ENCODE measurements at regions not wholly inside any gene's neighbourhood (a gene's known extent, or its start where the extent isn't known, plus 50 kb on each side); places are given as distances from the start of the nearest gene placed in this dataset.

DNA sequence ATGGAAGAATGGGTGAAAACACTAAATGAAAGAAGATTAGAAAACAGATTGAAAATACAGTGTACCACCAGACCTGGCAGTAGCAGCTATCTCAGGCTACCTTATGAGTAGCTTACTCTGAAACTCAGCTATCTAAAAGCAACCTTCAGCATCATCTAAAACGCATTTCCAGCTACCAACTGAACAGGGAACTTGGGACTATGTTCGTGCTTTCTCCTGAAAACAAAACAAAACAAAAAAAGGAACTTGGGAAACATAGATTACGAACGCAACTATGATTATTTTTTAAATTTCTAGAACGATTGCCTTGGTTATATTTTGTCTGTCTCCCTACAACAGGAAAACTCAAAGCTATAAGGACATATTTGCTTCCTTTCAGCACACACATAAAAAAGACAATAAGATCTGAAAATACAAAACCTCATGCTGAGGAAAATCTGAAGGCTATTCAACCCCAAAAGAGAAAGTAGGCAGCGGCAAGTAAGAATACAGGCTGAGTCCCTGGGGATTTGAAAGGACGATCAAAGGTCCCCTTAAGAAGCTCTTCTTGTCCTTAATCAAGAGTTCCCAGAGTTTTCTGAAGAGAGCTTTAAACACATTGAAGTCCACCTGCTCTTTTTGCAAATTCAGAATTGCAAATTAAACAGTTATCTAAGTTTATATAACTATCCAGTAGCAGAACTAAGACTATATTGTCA lies 53.4 kb downstream of the OR2K2 start:
- intact Hi-C loops (cut with DNase I), result no loop called here
- TF ChIP-seq, protein P1, sequence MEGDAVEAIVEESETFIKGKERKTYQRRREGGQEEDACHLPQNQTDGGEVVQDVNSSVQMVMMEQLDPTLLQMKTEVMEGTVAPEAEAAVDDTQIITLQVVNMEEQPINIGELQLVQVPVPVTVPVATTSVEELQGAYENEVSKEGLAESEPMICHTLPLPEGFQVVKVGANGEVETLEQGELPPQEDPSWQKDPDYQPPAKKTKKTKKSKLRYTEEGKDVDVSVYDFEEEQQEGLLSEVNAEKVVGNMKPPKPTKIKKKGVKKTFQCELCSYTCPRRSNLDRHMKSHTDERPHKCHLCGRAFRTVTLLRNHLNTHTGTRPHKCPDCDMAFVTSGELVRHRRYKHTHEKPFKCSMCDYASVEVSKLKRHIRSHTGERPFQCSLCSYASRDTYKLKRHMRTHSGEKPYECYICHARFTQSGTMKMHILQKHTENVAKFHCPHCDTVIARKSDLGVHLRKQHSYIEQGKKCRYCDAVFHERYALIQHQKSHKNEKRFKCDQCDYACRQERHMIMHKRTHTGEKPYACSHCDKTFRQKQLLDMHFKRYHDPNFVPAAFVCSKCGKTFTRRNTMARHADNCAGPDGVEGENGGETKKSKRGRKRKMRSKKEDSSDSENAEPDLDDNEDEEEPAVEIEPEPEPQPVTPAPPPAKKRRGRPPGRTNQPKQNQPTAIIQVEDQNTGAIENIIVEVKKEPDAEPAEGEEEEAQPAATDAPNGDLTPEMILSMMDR (IDR thresholded peaks at IDR 0.05; ENCODE audit: borderline replicate concordance, extremely low read depth, insufficient read depth), result no peak
- no peaks in the 10 kb centered on the region for H3K4me1 ChIP-seq (ENCODE audit: control insufficient read depth in 2 of 3, insufficient read depth in 2 of 3, low read depth in 1 of 3, low read length in 3 of 3)
- no peak overlapping the region for H3K9ac ChIP-seq (ENCODE audit: low read length in 3 of 3)
- no peak overlapping the region for H3K27ac ChIP-seq (ENCODE audit: low read depth in 2 of 2, low read length in 2 of 2)
- no peak overlapping the region for H3K4me3 ChIP-seq (ENCODE audit: low read length in 3 of 3)
- H3K27me3 ChIP-seq (ENCODE audit: control insufficient read depth, insufficient read depth, low read length), result no peaks in the 10 kb centered on the region
- no peaks in the 10 kb centered on the region for H3K9me3 ChIP-seq (ENCODE audit: control insufficient read depth in 2 of 3, insufficient read depth in 1 of 3, low read length in 3 of 3)
- DNase-seq, result no peak
- no peaks in the 10 kb centered on the region for H3K36me3 ChIP-seq (ENCODE audit: control insufficient read depth in 2 of 3, insufficient read depth in 3 of 3, low read length in 3 of 3)
- no peak for FAIRE-seq

DNA sequence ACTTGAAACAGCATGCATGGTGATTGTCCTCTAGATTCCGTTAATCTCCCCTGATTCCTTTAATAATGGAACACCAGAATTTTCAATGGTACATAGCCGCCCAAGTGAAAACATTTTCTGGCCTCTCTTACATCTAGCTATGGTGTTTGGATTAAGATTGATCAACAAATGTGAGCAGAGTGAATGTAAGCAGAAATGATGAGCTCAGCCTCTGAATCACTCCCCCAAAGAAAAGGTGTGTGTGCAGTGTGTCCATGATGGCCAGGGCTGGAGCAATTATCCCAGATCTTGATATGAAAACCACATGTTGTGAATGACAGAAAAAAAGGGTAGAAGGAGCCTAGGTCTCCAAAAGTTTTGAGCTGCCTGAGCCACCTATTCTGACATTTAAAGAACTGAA lies 55.3 kb downstream of the OR2K2 start:
- Histone ChIP-seq H3K9ac (ENCODE audit: low read length in 3 of 3) (no peak overlapping the region), H3K27me3 (ENCODE audit: control insufficient read depth, insufficient read depth, low read length) (no peaks in the 10 kb centered on the region), H3K4me3 (ENCODE audit: low read length in 3 of 3) (no peak overlapping the region), H3K27ac (ENCODE audit: low read depth in 2 of 2, low read length in 2 of 2) (no peak overlapping the region), H3K36me3 (ENCODE audit: control insufficient read depth in 2 of 3, insufficient read depth in 3 of 3, low read length in 3 of 3) (no peaks in the 10 kb centered on the region), H3K9me3 (ENCODE audit: control insufficient read depth in 2 of 3, insufficient read depth in 1 of 3, low read length in 3 of 3) (no peaks in the 10 kb centered on the region), H3K4me1 (ENCODE audit: control insufficient read depth in 2 of 3, insufficient read depth in 2 of 3, low read depth in 1 of 3, low read length in 3 of 3) (no peaks in the 10 kb centered on the region)
- intact Hi-C loops (cut with DNase I), result no loop called here
- FAIRE-seq, result no peak
- TF ChIP-seq, protein P1 (IDR thresholded peaks at IDR 0.05; ENCODE audit: borderline replicate concordance, extremely low read depth, insufficient read depth), result no peak
- no peak for DNase-seq

DNA sequence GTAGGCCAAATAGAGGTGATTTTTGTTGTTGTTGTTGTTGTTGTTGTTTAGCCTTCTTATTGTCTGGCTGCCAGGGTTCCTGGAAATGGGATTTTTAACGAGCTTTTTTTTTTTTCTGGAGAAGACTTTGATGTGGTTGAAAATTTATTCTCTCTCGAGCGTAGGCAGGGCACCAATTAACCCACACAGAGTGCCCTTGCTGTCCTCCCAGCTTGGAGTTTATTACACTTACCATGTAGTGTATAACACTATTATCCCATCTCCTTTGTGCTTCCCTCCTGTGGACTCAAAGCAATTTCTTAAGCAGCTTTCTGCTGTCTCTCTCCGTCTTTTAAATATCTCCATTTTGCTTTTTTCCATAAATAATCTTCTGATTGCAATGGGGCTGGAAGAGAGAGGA lies 57.4 kb downstream of the OR2K2 start:
- no peak overlapping the region for H3K9ac ChIP-seq (ENCODE audit: low read length in 3 of 3)
- TF ChIP-seq, protein P1 (IDR thresholded peaks at IDR 0.05; ENCODE audit: borderline replicate concordance, extremely low read depth, insufficient read depth), result no peak
- H3K4me1 ChIP-seq (ENCODE audit: control insufficient read depth in 2 of 3, insufficient read depth in 2 of 3, low read depth in 1 of 3, low read length in 3 of 3), result no peaks in the 10 kb centered on the region
- H3K27me3 ChIP-seq (ENCODE audit: control insufficient read depth, insufficient read depth, low read length), result no peaks in the 10 kb centered on the region
- H3K36me3 ChIP-seq (ENCODE audit: control insufficient read depth in 2 of 3, insufficient read depth in 3 of 3, low read length in 3 of 3), result no peaks in the 10 kb centered on the region
- intact Hi-C loops (cut with DNase I), result no loop called here
- DNase-seq (peak in 3 of 5 donors; percentile 24 to 64 (median 44)), FAIRE-seq (no peak)
- H3K27ac ChIP-seq (ENCODE audit: low read depth in 2 of 2, low read length in 2 of 2), result no peak overlapping the region
- H3K4me3 ChIP-seq (ENCODE audit: low read length in 3 of 3), result no peak overlapping the region
- H3K9me3 ChIP-seq (ENCODE audit: control insufficient read depth in 2 of 3, insufficient read depth in 1 of 3, low read length in 3 of 3), result no peaks in the 10 kb centered on the region
